Lung (tissue), 11 donors: ENCODE measurements at regions not wholly inside any gene's neighbourhood (a gene's known extent, or its start where the extent isn't known, plus 50 kb on each side); places are given as distances from the start of the nearest gene placed in this dataset.

Experiments used
- ATAC-seq: fragments of 200-7000 bp; cut with Tn5 transposase; one replicate; pipeline ENCODE4 v1.9.1; 2020; ENCODE audit warnings: moderate number of reproducible peaks; ENCODE audit not compliant: insufficient read depth, low FRiP score
- DNase-seq, 3 donors: peaks; one replicate each; pipeline ENCODE4 v3.0.0-alpha.2; 2013 to 2017
- H3K27ac ChIP-seq, 2 donors: one replicate each; pipeline ENCODE4 v1.5.1; 2013; ENCODE audit warnings: mild to moderate bottlenecking in 2 of 2, moderate library complexity in 2 of 2, control low read depth in 1 of 2, inconsistent platforms in 1 of 2, low read depth in 1 of 2, low read length in 1 of 2
- H3K27me3 ChIP-seq, 3 donors: one replicate each; pipeline ENCODE4 v1.5.1; 2013; ENCODE audit warnings: low read length in 2 of 3; ENCODE audit not compliant: control insufficient read depth in 3 of 3, insufficient read depth in 3 of 3
- H3K36me3 ChIP-seq, 4 donors: one replicate each; pipeline ENCODE4 v1.5.1; 2013; ENCODE audit warnings: low read length in 4 of 4, mild to moderate bottlenecking in 1 of 4, moderate library complexity in 1 of 4; ENCODE audit not compliant: control insufficient read depth in 4 of 4, insufficient read depth in 4 of 4
- H3K4me1 ChIP-seq, 5 donors: one replicate each; pipeline ENCODE4 v1.5.1; 2013; ENCODE audit warnings: low read length in 5 of 5, mild to moderate bottlenecking in 2 of 5, moderate library complexity in 1 of 5; ENCODE audit not compliant: control insufficient read depth in 5 of 5, insufficient read depth in 5 of 5
- H3K4me3 ChIP-seq: one replicate; pipeline ENCODE4 v1.5.1; 2013; ENCODE audit warnings: mild to moderate bottlenecking, control low read depth, moderate library complexity
- H3K9ac ChIP-seq, 2 donors: one replicate each; pipeline ENCODE4 v1.5.1; 2013; ENCODE audit warnings: low read length in 2 of 2, control low read depth in 1 of 2; ENCODE audit not compliant: insufficient read depth in 1 of 2
- H3K9me3 ChIP-seq, 4 donors: one replicate each; pipeline ENCODE4 v1.5.1; 2013; ENCODE audit warnings: low read length in 3 of 4, mild to moderate bottlenecking in 1 of 4, moderate library complexity in 1 of 4; ENCODE audit not compliant: control insufficient read depth in 4 of 4, insufficient read depth in 3 of 4
- WGBS, 2 donors: extraction: QIAGEN DNeasy Blood & Tissue Kit; methylation state at CpG; one replicate each; pipeline ENCODE4 v1.1.7; 2013; 5-methylcytosine and 5-hydroxymethylcytosine counted together
- TF ChIP-seq, protein P1 (sequence below): IDR thresholded peaks from 2 replicates; pipeline ENCODE4 v1.5.1; 2012; ENCODE audit warnings: mild to moderate bottlenecking; ENCODE audit errors: control extremely low read depth, extremely low read depth
- donor health status: control.
- donor health status: control.
- donor health status: Bipolar disorder and iron deficiency.
- donor health status: healthy.
- donor health status: DM: yes; HTN: yes; CAD: no.

DNA sequence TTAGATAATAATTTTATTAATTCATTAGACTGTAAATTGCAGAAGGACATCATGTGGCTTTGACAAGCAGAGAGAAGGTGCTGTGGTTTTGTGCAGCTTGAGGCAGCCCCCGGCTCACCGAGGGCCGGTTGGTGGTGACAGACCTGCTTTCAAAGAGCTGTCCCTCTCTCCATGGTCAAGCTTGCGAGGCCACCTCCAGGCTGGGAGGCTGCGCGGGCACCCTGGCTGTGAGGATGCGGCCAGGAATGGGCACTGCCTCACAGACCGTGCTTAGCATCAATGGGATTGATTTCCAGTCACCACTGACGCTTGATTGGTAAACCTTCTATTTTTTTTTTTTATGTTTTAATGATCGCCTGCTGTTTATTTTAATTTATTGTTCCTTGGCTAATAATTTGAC lies 690.9 kb downstream of the GALR1 start:
- TF ChIP-seq, protein P1, sequence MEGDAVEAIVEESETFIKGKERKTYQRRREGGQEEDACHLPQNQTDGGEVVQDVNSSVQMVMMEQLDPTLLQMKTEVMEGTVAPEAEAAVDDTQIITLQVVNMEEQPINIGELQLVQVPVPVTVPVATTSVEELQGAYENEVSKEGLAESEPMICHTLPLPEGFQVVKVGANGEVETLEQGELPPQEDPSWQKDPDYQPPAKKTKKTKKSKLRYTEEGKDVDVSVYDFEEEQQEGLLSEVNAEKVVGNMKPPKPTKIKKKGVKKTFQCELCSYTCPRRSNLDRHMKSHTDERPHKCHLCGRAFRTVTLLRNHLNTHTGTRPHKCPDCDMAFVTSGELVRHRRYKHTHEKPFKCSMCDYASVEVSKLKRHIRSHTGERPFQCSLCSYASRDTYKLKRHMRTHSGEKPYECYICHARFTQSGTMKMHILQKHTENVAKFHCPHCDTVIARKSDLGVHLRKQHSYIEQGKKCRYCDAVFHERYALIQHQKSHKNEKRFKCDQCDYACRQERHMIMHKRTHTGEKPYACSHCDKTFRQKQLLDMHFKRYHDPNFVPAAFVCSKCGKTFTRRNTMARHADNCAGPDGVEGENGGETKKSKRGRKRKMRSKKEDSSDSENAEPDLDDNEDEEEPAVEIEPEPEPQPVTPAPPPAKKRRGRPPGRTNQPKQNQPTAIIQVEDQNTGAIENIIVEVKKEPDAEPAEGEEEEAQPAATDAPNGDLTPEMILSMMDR = no peak
- Histone ChIP-seq H3K9me3 (no peaks in the 10 kb centered on the region), H3K27me3 (no peaks in the 10 kb centered on the region), H3K9ac (no peak overlapping the region), H3K4me1 (no peaks in the 10 kb centered on the region), H3K36me3 (no peaks in the 10 kb centered on the region), H3K4me3 (no peak overlapping the region), H3K27ac (no peak overlapping the region)
- DNase-seq (no peak), ATAC-seq (no peak)
- 72 to 85% methylated on average over 10 of the region's 10 CpGs for WGBS, 2 donors

DNA sequence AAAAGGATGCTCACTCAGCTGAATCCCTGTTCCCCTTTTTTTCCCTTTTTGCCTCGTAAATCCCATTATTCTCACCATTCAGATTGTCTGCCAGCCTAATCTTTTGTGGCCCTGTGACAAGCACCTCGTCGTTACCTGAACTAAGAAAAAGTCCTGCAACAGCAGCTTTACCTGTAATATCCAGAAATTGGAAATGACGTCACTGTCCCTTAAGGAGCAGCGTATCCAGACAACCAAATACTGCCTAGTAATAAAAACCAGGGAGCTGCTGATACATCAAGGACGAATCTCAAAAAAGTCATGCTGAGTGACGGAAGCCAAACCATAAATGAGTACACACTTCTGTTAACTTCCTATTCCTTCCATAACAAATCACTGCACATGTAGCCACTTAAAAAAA lies 694.9 kb downstream of the GALR1 start:
- no peak overlapping the region for H3K9ac ChIP-seq
- H3K27me3 ChIP-seq = no peaks in the 10 kb centered on the region
- no peak for DNase-seq
- H3K4me1 ChIP-seq = no peaks in the 10 kb centered on the region
- no peak overlapping the region for H3K4me3 ChIP-seq
- no peak overlapping the region for H3K27ac ChIP-seq
- 81 to 89% methylated on average over 7 of the region's 7 CpGs for WGBS, 2 donors
- H3K9me3 ChIP-seq = no peaks in the 10 kb centered on the region
- H3K36me3 ChIP-seq = no peaks in the 10 kb centered on the region
- TF ChIP-seq, protein P1 = no peak
- no peak for ATAC-seq

DNA sequence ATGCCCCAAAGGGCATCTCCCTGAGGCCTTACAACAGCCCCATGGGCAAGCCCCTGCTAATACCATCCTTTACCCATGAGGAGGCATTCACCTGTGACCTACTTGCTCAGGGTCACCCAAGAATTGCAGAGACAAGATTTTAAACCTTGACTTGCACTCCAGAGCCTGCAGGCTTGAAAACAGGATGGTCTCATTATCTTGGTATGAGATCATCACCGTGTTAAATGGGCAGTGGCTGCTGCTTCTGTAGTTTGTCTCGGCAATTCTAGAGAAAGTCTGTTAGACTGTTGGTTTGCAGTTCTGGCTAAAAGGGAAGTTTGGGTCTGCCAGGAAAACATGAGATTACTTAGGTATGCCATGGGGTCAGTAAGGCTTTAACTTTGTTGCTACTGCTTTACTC lies 698.9 kb downstream of the GALR1 start:
- Histone ChIP-seq H3K9me3 (no peaks in the 10 kb centered on the region), H3K27me3 (peaks cover 0 to 2% (median 0%) of the 10 kb centered on the region in 3 donors), H3K4me1 (no peaks in the 10 kb centered on the region), H3K9ac (no peak overlapping the region), H3K4me3 (no peak overlapping the region), H3K27ac (no peak overlapping the region), H3K36me3 (no peaks in the 10 kb centered on the region)
- TF ChIP-seq, protein P1 = no peak
- WGBS, 2 donors = 30 to 38% methylated on average over 2 of the region's 2 CpGs
- DNase-seq (no peak), ATAC-seq (no peak)

DNA sequence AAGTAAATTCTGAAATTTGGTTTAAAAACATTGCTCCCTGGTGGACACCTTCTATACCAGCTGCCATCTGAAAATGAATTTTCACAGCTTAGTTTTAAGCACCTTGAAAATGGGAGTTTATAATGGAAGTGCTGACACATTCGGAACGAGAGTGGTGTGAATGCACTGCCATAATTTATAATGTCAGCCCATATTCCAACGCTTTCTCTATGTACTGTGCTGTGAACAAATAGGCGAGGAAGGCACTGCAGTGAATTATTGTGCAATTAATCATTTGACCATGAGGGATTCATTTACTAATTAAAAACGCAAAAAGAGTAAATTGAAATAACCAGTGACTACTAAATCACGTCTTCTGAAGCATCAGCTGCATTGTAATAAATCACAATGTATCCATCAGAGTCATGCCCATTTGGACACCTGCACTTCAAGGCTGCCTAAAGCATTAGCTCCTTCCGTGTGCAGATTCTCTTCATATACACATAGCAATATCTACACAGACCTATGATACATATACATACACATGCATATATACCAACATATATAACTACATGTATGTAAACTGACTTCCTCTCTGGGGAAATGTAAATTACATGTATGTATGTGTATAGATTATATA lies 699.8 kb downstream of the GALR1 start:
- Histone ChIP-seq H3K9me3 (no peaks in the 10 kb centered on the region), H3K4me1 (no peaks in the 10 kb centered on the region), H3K36me3 (no peaks in the 10 kb centered on the region), H3K27me3 (peaks cover 0 to 2% (median 0%) of the 10 kb centered on the region in 3 donors), H3K9ac (no peak overlapping the region), H3K4me3 (no peak overlapping the region), H3K27ac (no peak overlapping the region)
- ATAC-seq (no peak), DNase-seq (no peak)
- TF ChIP-seq, protein P1 = no peak
- 77 to 81% methylated on average over 7 of the region's 7 CpGs for WGBS, 2 donors
